SK-N-SH treated with all-trans-retinoic acid at 6 μM for 48 hours (cell line): ENCODE measurements at regions not wholly inside any gene's neighbourhood (a gene's known extent, or its start where the extent isn't known, plus 50 kb on each side); places are given as distances from the start of the nearest gene placed in this dataset.

Experiments used
- ATAC-seq: fragments of 200-7000 bp; cut with Tn5 transposase; 3 replicates; pipeline ENCODE4 v1.9.1; 2020; ENCODE audit warnings: mild to moderate bottlenecking, moderate library complexity
- ARNTL ChIP-seq: fragments of 450-650 bp; formaldehyde crosslinking; IDR thresholded peaks from 2 replicates; pipeline ENCODE4 v1.5.0; 2020; ENCODE audit warnings: low read depth, mild to moderate bottlenecking, moderate library complexity, borderline replicate concordance
- BACH2 ChIP-seq: fragments of 250-450 bp; sonication (Bioruptor Pico); IDR thresholded peaks from 2 replicates; pipeline ENCODE4 v1.9.0; 2021; ENCODE audit warnings: mild to moderate bottlenecking, borderline replicate concordance
- CSDC2 ChIP-seq: fragments of 250-450 bp; sonication (Bioruptor Pico); IDR thresholded peaks from 2 replicates; pipeline ENCODE4 v1.5.0; 2020; ENCODE audit warnings: mild to moderate bottlenecking, moderate library complexity
- ESRRG ChIP-seq: fragments of 250-450 bp; sonication (Bioruptor Pico); IDR thresholded peaks from 2 replicates; pipeline ENCODE4 v1.6.1; 2021; ENCODE audit warnings: mild to moderate bottlenecking
- GLIS3 ChIP-seq: fragments of 250-450 bp; sonication (Bioruptor Pico); IDR thresholded peaks from 2 replicates; pipeline ENCODE4 v1.5.0; 2020; ENCODE audit warnings: mild to moderate bottlenecking, moderate library complexity
- ISL1 ChIP-seq: fragments of 250-450 bp; sonication (Bioruptor Pico); IDR thresholded peaks from 2 replicates; pipeline ENCODE4 v2.1.2; 2022; ENCODE audit warnings: mild to moderate bottlenecking, moderate library complexity
- RARB ChIP-seq: fragments of 250-450 bp; sonication (Bioruptor Pico); IDR thresholded peaks from 2 replicates; pipeline ENCODE4 v1.8.0; 2021; ENCODE audit warnings: mild to moderate bottlenecking, moderate library complexity
- SNAI2 ChIP-seq: fragments of 250-450 bp; sonication (Bioruptor Pico); IDR thresholded peaks from 2 replicates; pipeline ENCODE4 v1.5.0; 2020; ENCODE audit warnings: mild to moderate bottlenecking, moderate library complexity
- TCF4 ChIP-seq: fragments of 250-450 bp; sonication (Bioruptor Pico); IDR thresholded peaks from 2 replicates; pipeline ENCODE4 v1.8.0; 2021; ENCODE audit warnings: mild to moderate bottlenecking, moderate library complexity, borderline replicate concordance
- TOX ChIP-seq: fragments of 250-450 bp; sonication (Bioruptor Pico); IDR thresholded peaks from 2 replicates; pipeline ENCODE4 v1.8.0; 2021; ENCODE audit warnings: mild to moderate bottlenecking, moderate library complexity, borderline replicate concordance
- ZC3H10 ChIP-seq: fragments of 250-450 bp; sonication (Bioruptor Pico); IDR thresholded peaks from 2 replicates; pipeline ENCODE4 v1.5.1; 2021; ENCODE audit warnings: mild to moderate bottlenecking, moderate library complexity
- ZFP30 ChIP-seq: fragments of 450-650 bp; formaldehyde crosslinking; IDR thresholded peaks from 2 replicates; pipeline ENCODE4 v1.5.0; 2022; ENCODE audit warnings: mild to moderate bottlenecking, moderate library complexity
- ZNF565 ChIP-seq: fragments of 450-650 bp; formaldehyde crosslinking; conservative IDR thresholded peaks from 2 replicates; pipeline ENCODE4 v1.5.0; 2020; ENCODE audit warnings: low read depth, mild to moderate bottlenecking, moderate library complexity
- ZNF70 ChIP-seq: fragments of 450-650 bp; formaldehyde crosslinking; IDR thresholded peaks from 2 replicates; pipeline ENCODE4 v1.5.0; 2020; ENCODE audit warnings: mild to moderate bottlenecking, moderate library complexity
- ZNF8 ChIP-seq: fragments of 450-650 bp; formaldehyde crosslinking; IDR thresholded peaks from 2 replicates; pipeline ENCODE4 v1.5.0; 2020; ENCODE audit warnings: mild to moderate bottlenecking, moderate library complexity
- TF ChIP-seq, protein P1 (sequence below): fragments of 250-450 bp; sonication (Bioruptor Pico); IDR thresholded peaks from 2 replicates; pipeline ENCODE4 v1.5.1; 2020; ENCODE audit warnings: low read depth, mild to moderate bottlenecking, moderate library complexity
- TF ChIP-seq, protein P2 (sequence below): fragments of 250-450 bp; sonication (Bioruptor Pico); IDR thresholded peaks from 2 replicates; pipeline ENCODE4 v1.8.0; 2021; ENCODE audit warnings: low read depth, mild to moderate bottlenecking, moderate library complexity, borderline replicate concordance
- TF ChIP-seq, protein P3 (sequence below): fragments of 250-450 bp; sonication (Bioruptor Pico); IDR thresholded peaks from 2 replicates; pipeline ENCODE4 v1.5.0; 2020; ENCODE audit warnings: mild to moderate bottlenecking, moderate library complexity
- TF ChIP-seq, protein P4 (sequence below): fragments of 250-450 bp; sonication (Bioruptor Pico); IDR thresholded peaks from 2 replicates; pipeline ENCODE4 v1.5.1; 2021; ENCODE audit warnings: mild to moderate bottlenecking, moderate library complexity

DNA sequence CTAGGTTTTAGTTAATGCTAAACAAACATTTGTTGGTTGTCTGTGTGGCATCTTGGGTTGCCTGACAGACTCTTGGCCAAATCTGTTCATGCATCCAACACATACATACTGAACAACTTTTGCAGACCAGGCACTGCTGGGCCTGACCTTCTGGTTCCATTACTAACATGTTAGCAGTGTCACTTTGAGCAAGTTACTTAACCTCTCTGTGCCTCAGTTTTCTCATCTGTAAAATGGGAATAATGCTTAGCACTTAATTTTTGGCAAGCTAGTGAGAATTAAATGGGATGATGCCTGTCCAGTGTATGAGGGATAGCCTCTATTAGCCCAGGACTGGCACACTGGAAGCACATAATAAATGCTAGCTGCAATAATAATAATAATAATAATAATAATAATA, 169.9 kb downstream of the DHX35 start (continued):
- TF ChIP-seq, protein P1, sequence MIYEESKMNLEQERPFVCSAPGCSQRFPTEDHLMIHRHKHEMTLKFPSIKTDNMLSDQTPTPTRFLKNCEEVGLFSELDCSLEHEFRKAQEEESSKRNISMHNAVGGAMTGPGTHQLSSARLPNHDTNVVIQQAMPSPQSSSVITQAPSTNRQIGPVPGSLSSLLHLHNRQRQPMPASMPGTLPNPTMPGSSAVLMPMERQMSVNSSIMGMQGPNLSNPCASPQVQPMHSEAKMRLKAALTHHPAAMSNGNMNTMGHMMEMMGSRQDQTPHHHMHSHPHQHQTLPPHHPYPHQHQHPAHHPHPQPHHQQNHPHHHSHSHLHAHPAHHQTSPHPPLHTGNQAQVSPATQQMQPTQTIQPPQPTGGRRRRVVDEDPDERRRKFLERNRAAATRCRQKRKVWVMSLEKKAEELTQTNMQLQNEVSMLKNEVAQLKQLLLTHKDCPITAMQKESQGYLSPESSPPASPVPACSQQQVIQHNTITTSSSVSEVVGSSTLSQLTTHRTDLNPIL (CRISPR knock-in tag), result no peak
- TF ChIP-seq ESRRG, result no peak
- no peak for TF ChIP-seq ZC3H10 (CRISPR knock-in tag)
- TF ChIP-seq, protein P2, sequence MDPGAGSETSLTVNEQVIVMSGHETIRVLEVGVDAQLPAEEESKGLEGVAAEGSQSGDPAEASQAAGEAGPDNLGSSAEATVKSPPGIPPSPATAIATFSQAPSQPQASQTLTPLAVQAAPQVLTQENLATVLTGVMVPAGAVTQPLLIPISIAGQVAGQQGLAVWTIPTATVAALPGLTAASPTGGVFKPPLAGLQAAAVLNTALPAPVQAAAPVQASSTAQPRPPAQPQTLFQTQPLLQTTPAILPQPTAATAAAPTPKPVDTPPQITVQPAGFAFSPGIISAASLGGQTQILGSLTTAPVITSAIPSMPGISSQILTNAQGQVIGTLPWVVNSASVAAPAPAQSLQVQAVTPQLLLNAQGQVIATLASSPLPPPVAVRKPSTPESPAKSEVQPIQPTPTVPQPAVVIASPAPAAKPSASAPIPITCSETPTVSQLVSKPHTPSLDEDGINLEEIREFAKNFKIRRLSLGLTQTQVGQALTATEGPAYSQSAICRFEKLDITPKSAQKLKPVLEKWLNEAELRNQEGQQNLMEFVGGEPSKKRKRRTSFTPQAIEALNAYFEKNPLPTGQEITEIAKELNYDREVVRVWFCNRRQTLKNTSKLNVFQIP (CRISPR knock-in tag), result no peak
- no peak for TF ChIP-seq BACH2 (CRISPR knock-in tag)

DNA sequence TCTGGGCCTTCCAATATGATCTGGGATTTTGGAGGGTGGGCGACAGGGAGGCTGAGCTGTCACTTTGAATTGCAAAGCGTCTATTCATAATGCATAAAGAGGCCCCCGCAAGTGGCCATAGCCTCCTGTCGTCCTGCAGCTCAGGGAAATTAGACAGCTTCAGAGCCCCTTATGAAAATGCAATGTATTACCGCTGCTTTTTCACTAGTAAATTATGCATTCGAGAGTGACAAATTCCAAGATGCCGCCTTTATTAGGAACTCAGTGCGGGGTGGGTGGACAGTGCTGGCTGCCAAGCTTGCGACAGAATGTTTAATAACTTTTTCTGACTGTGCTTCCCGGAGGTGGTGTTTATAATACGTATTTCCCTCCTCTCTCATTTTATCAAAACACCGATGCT, 168.5 kb downstream of the DHX35 start:
- no peak for ATAC-seq
- TF ChIP-seq, protein P3, sequence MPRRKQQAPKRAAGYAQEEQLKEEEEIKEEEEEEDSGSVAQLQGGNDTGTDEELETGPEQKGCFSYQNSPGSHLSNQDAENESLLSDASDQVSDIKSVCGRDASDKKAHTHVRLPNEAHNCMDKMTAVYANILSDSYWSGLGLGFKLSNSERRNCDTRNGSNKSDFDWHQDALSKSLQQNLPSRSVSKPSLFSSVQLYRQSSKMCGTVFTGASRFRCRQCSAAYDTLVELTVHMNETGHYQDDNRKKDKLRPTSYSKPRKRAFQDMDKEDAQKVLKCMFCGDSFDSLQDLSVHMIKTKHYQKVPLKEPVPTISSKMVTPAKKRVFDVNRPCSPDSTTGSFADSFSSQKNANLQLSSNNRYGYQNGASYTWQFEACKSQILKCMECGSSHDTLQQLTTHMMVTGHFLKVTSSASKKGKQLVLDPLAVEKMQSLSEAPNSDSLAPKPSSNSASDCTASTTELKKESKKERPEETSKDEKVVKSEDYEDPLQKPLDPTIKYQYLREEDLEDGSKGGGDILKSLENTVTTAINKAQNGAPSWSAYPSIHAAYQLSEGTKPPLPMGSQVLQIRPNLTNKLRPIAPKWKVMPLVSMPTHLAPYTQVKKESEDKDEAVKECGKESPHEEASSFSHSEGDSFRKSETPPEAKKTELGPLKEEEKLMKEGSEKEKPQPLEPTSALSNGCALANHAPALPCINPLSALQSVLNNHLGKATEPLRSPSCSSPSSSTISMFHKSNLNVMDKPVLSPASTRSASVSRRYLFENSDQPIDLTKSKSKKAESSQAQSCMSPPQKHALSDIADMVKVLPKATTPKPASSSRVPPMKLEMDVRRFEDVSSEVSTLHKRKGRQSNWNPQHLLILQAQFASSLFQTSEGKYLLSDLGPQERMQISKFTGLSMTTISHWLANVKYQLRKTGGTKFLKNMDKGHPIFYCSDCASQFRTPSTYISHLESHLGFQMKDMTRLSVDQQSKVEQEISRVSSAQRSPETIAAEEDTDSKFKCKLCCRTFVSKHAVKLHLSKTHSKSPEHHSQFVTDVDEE (CRISPR knock-in tag), result no peak
- TF ChIP-seq GLIS3 (no peak), TCF4 (CRISPR knock-in tag) (no peak), ARNTL (CRISPR knock-in tag) (no peak), ZFP30 (no peak), RARB (CRISPR knock-in tag) (no peak), SNAI2 (CRISPR knock-in tag) (no peak), ZNF8 (CRISPR knock-in tag) (no peak), ZNF70 (CRISPR knock-in tag) (no peak), TOX (CRISPR knock-in tag) (no peak)

DNA sequence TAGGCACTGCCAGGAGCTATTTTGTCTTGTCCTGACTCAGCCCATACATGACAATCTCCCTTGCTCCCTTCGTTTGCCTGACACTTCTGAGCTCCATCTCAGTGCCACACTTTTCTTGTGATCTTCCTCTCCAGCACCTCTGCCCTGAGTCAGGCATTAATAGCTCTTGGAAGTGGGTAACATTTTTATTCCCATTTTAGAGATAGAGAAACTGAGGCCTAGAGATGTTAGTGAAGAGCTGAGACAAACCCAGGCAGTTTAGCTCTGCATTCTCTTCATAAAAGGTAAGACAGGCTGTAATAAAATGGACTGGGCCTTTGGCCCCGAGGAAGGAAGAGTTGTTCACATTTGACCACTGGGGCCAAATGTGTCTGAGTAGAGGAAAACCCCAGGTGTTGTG, 167.4 kb downstream of the DHX35 start:
- TF ChIP-seq ZC3H10 (CRISPR knock-in tag), result no peak
- TF ChIP-seq, protein P4, sequence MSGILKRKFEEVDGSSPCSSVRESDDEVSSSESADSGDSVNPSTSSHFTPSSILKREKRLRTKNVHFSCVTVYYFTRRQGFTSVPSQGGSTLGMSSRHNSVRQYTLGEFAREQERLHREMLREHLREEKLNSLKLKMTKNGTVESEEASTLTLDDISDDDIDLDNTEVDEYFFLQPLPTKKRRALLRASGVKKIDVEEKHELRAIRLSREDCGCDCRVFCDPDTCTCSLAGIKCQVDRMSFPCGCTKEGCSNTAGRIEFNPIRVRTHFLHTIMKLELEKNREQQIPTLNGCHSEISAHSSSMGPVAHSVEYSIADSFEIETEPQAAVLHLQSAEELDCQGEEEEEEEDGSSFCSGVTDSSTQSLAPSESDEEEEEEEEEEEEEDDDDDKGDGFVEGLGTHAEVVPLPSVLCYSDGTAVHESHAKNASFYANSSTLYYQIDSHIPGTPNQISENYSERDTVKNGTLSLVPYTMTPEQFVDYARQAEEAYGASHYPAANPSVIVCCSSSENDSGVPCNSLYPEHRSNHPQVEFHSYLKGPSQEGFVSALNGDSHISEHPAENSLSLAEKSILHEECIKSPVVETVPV (CRISPR knock-in tag), result no peak
- TF ChIP-seq, protein P2 (CRISPR knock-in tag), result no peak
- no peak for TF ChIP-seq ZNF565 (CRISPR knock-in tag)
- TF ChIP-seq TOX (CRISPR knock-in tag), result no peak
- TF ChIP-seq, protein P1 (CRISPR knock-in tag), result no peak
- no peak for TF ChIP-seq TCF4 (CRISPR knock-in tag)
- TF ChIP-seq ISL1 (CRISPR knock-in tag), result no peak
- no peak for TF ChIP-seq ESRRG
- no peak for TF ChIP-seq CSDC2 (CRISPR knock-in tag)
- no peak for TF ChIP-seq GLIS3
- TF ChIP-seq ARNTL (CRISPR knock-in tag), result no peak
- TF ChIP-seq, protein P3 (CRISPR knock-in tag), result no peak
- TF ChIP-seq ZNF70 (CRISPR knock-in tag), result no peak
- no peak for ATAC-seq
